CD1c-positive myeloid dendritic cell (primary cell): ENCODE measurements at regions not wholly inside any gene's neighbourhood (a gene's known extent, or its start where the extent isn't known, plus 50 kb on each side); places are given as distances from the start of the nearest gene placed in this dataset.
"Not testable (repeated sequence)": the region's sequence is repeated elsewhere in the genome, so short reads cannot be mapped to it uniquely, and the experiment has no call there.

Experiments
- DNase-seq: peaks from one replicate; pipeline ENCODE4 v3.0.0-alpha.2; 2016; ENCODE audit errors: extremely low spot score

- DNase-seq, result no peak
These were observed 911.1 kb upstream of the EEF2KMT start for GRCh38 chr16:6008670-6009069.

- no peak for DNase-seq
These were observed 895.8 kb upstream of the EEF2KMT start for GRCh38 chr16:5993356-5993755.

- no peak for DNase-seq
These were observed 885.4 kb upstream of the EEF2KMT start for GRCh38 chr16:5982979-5983378.

GRCh38 chr16:5979905-5980550 is 882.4 kb upstream of the EEF2KMT start:
- DNase-seq, result no peak

- no peak for DNase-seq
These were observed 879.7 kb upstream of the EEF2KMT start for GRCh38 chr16:5977329-5977728.

- no peak for DNase-seq
These were observed 875.2 kb upstream of the EEF2KMT start for GRCh38 chr16:5972747-5973146.

GRCh38 chr16:5971924-5972323 is 874.3 kb upstream of the EEF2KMT start:
- DNase-seq, result no peak

GRCh38 chr16:5971106-5971505 is 873.5 kb upstream of the EEF2KMT start:
- no peak for DNase-seq

- no peak for DNase-seq
These were observed 868.4 kb upstream of the EEF2KMT start for GRCh38 chr16:5966004-5966403.

- DNase-seq, result no peak
These were observed 867.7 kb upstream of the EEF2KMT start for GRCh38 chr16:5965321-5965720.

GRCh38 chr16:5951486-5951885 is 853.9 kb upstream of the EEF2KMT start:
- no peak for DNase-seq

GRCh38 chr16:5944971-5945370 is 847.4 kb upstream of the EEF2KMT start:
- DNase-seq, result no peak

GRCh38 chr16:5938607-5939006 is 841.0 kb upstream of the EEF2KMT start:
- DNase-seq, result no peak

- DNase-seq, result no peak
These were observed 835.3 kb upstream of the EEF2KMT start for GRCh38 chr16:5932906-5933305.

- DNase-seq, result no peak
These were observed 831.0 kb upstream of the EEF2KMT start for GRCh38 chr16:5928476-5929065.

GRCh38 chr16:5925850-5926249 is 828.3 kb upstream of the EEF2KMT start:
- DNase-seq, result no peak

- no peak for DNase-seq
These were observed 825.1 kb upstream of the EEF2KMT start for GRCh38 chr16:5922686-5923085.

GRCh38 chr16:5918567-5919130 is 821.1 kb upstream of the EEF2KMT start:
- no peak for DNase-seq

GRCh38 chr16:5917436-5918195 is 820.0 kb upstream of the EEF2KMT start:
- no peak for DNase-seq

GRCh38 chr16:5916711-5917191 is 819.2 kb upstream of the EEF2KMT start:
- no peak for DNase-seq

GRCh38 chr16:5911241-5911640 is 813.6 kb upstream of the EEF2KMT start:
- no peak for DNase-seq

- not testable (repeated sequence) for DNase-seq
These were observed 812.0 kb upstream of the EEF2KMT start for GRCh38 chr16:5909556-5909955.

GRCh38 chr16:5907544-5907943 is 809.9 kb upstream of the EEF2KMT start:
- no peak for DNase-seq
